ENCODE measurements at regions not wholly inside any gene's neighbourhood (a gene's known extent, or its start where the extent isn't known, plus 50 kb on each side); places are given as distances from the start of the nearest gene placed in this dataset.

DNA sequence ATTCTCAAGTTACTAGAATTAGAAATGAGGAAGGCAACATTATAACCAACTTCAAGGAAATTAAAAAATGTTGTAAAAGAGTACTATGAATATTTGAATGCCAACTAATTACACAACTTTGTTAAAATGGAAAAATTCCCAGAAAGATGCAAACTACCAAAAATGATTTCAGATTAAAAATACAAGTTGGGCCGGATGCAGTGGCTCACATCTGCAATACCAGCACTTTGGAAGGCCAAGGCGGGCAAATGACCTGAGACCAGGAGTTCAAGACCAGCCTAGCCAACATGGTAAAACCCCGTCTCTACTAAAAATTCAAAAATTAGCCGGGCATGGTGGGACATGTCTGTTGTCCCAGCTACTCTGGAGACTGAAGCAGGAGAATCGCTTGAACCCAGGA, 874.2 kb upstream of the GJE1 start:
- no peak for TF ChIP-seq CTCF (conservative IDR thresholded peaks at IDR 0.05)
- Histone ChIP-seq H3K4me1 (ENCODE audit: control insufficient read depth, insufficient read depth, low read length) (no peaks in the 10 kb centered on the region), H3K4me3 (ENCODE audit: low read length) (no peak overlapping the region), H3K36me3 (ENCODE audit: control insufficient read depth, insufficient read depth, low read length) (no peaks in the 10 kb centered on the region), H3K9me3 (ENCODE audit: control insufficient read depth, low read length) (no peaks in the 10 kb centered on the region), H3K27me3 (ENCODE audit: control insufficient read depth, insufficient read depth, low read length, poor library complexity, severe bottlenecking) (no peaks in the 10 kb centered on the region), H3K9ac (ENCODE audit: extremely low read depth, low read length, poor library complexity, severe bottlenecking) (no peak overlapping the region), H3K27ac (ENCODE audit: low read depth, low read length) (no peak overlapping the region)
- no peak overlapping the region for H3K27ac Mint-ChIP-seq
- WGBS, 2 experiments (ENCODE audit: insufficient coverage in 1 of 2, insufficient read length in 1 of 2) = 91 to 94% methylated on average over 3 to 5 of the region's 5 CpGs
- DNase-seq = no peak
- no peaks in the 10 kb centered on the region for H3K27me3 Mint-ChIP-seq (ENCODE audit: insufficient read depth)
- no peak overlapping the region for H3K4me3 Mint-ChIP-seq
- no peaks in the 10 kb centered on the region for H3K4me1 Mint-ChIP-seq
- no peaks in the 10 kb centered on the region for H3K9me3 Mint-ChIP-seq
- no peaks in the 10 kb centered on the region for H3K36me3 Mint-ChIP-seq (ENCODE audit: low read depth)

DNA sequence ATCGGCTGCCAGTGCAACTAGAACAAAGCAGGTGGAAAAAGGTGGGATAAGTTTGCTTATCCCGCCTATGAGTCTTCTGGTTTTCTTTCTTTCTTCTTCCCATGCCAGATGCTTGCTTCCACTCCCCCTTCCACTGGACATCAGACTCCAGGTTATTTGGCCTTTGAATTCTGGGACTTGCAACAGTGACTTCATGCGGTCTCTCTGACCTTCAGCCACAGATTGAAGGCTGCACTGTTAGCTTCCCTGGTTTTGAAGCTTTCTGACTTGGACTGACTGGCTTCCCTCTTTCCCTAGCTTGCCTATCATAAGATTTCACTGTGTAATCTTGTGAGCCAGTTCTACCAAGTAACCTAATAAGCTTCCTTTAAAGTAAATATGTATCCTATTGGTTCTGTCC, 878.4 kb upstream of the GJE1 start:
- Mint-ChIP-seq H3K4me1 (no peaks in the 10 kb centered on the region), H3K9me3 (no peaks in the 10 kb centered on the region), H3K36me3 (ENCODE audit: low read depth) (no peaks in the 10 kb centered on the region), H3K27ac (no peak overlapping the region), H3K4me3 (no peak overlapping the region), H3K27me3 (ENCODE audit: insufficient read depth) (no peaks in the 10 kb centered on the region)
- WGBS, 2 experiments (ENCODE audit: insufficient coverage in 1 of 2, insufficient read length in 1 of 2) = 82 to 90% methylated on average over 2 to 3 of the region's 3 CpGs
- no peaks in the 10 kb centered on the region for H3K4me1 ChIP-seq (ENCODE audit: control insufficient read depth, insufficient read depth, low read length)
- H3K9me3 ChIP-seq (ENCODE audit: control insufficient read depth, low read length) = no peaks in the 10 kb centered on the region
- no peak overlapping the region for H3K4me3 ChIP-seq (ENCODE audit: low read length)
- no peaks in the 10 kb centered on the region for H3K36me3 ChIP-seq (ENCODE audit: control insufficient read depth, insufficient read depth, low read length)
- TF ChIP-seq CTCF (conservative IDR thresholded peaks at IDR 0.05) = no peak
- no peaks in the 10 kb centered on the region for H3K27me3 ChIP-seq (ENCODE audit: control insufficient read depth, insufficient read depth, low read length, poor library complexity, severe bottlenecking)
- no peak overlapping the region for H3K27ac ChIP-seq (ENCODE audit: low read depth, low read length)
- H3K9ac ChIP-seq (ENCODE audit: extremely low read depth, low read length, poor library complexity, severe bottlenecking) = no peak overlapping the region
- DNase-seq = no peak

GRCh38 chr6:141252828-141253608, 879.7 kb upstream of the GJE1 start:
- Histone ChIP-seq H3K36me3 (ENCODE audit: control insufficient read depth, insufficient read depth, low read length) (no peaks in the 10 kb centered on the region), H3K27ac (ENCODE audit: low read depth, low read length) (no peak overlapping the region)
- WGBS, 2 experiments (ENCODE audit: insufficient coverage in 1 of 2, insufficient read length in 1 of 2) = 96% methylated on average over 2 to 3 of the region's 5 CpGs

More at GRCh38 chr6:141252828-141253608, 879.7 kb upstream of the GJE1 start:
- no peaks in the 10 kb centered on the region for H3K9me3 ChIP-seq (ENCODE audit: control insufficient read depth, low read length)
- H3K27me3 Mint-ChIP-seq (ENCODE audit: insufficient read depth) = no peaks in the 10 kb centered on the region
- no peaks in the 10 kb centered on the region for H3K9me3 Mint-ChIP-seq
- H3K4me1 Mint-ChIP-seq = no peaks in the 10 kb centered on the region
- no peak for DNase-seq
- no peaks in the 10 kb centered on the region for H3K27me3 ChIP-seq (ENCODE audit: control insufficient read depth, insufficient read depth, low read length, poor library complexity, severe bottlenecking)
- H3K36me3 Mint-ChIP-seq (ENCODE audit: low read depth) = no peaks in the 10 kb centered on the region
- no peaks in the 10 kb centered on the region for H3K4me1 ChIP-seq (ENCODE audit: control insufficient read depth, insufficient read depth, low read length)
- no peak overlapping the region for H3K4me3 Mint-ChIP-seq
- H3K4me3 ChIP-seq (ENCODE audit: low read length) = no peak overlapping the region
- no peak for TF ChIP-seq CTCF (conservative IDR thresholded peaks at IDR 0.05)
- H3K27ac Mint-ChIP-seq = no peak overlapping the region
- H3K9ac ChIP-seq (ENCODE audit: extremely low read depth, low read length, poor library complexity, severe bottlenecking) = no peak overlapping the region

Measured in endodermal cell (in vitro differentiated cells).